WTC11 (cell line): ENCODE measurements at regions not wholly inside any gene's neighbourhood (a gene's known extent, or its start where the extent isn't known, plus 50 kb on each side); places are given as distances from the start of the nearest gene placed in this dataset.

ENCODE experiments used
- ATAC-seq: fragments of 200-7000 bp; cut with Tn5 transposase; 2 replicates; pipeline ENCODE4 v1.10.0; 2021; ENCODE audit warnings: mild to moderate bottlenecking, moderate library complexity
- CTCF ChIA-PET: fragments of 300-600 bp; sonication (Branson Sonifier 250); formaldehyde crosslinking; loops from one replicate; lab custom pipeline; 2021; ENCODE audit warnings: antibody characterized with exemption; lab: Charles Lee
- POLR2A ChIA-PET: fragments of 350-600 bp; sonication (Branson Sonifier 250); formaldehyde crosslinking; loops from one replicate; lab custom pipeline; 2021; ENCODE audit warnings: antibody characterized with exemption; lab: Charles Lee
- DNase-seq: peaks from one replicate; pipeline ENCODE4 v3.0.0; 2021; ENCODE audit warnings: low spot score
- H3K27ac Mint-ChIP-seq: 2 replicates; pipeline ENCODE4 v1.8.0; 2021; ENCODE audit warnings: mixed read lengths
- H3K27me3 Mint-ChIP-seq: 2 replicates; pipeline ENCODE4 v1.8.0; 2021; ENCODE audit warnings: low read depth, mild to moderate bottlenecking, moderate library complexity, mixed read lengths
- H3K36me3 Mint-ChIP-seq: 2 replicates; pipeline ENCODE4 v1.8.0; 2021; ENCODE audit warnings: mixed read lengths
- H3K4me1 Mint-ChIP-seq: 2 replicates; pipeline ENCODE4 v1.8.0; 2022; ENCODE audit warnings: mixed read lengths
- H3K4me3 Mint-ChIP-seq: 2 replicates; pipeline ENCODE4 v1.8.0; 2021; ENCODE audit warnings: mild to moderate bottlenecking, moderate library complexity, mixed read lengths
- H3K9me3 Mint-ChIP-seq: 2 replicates; pipeline ENCODE4 v1.8.0; 2021; ENCODE audit warnings: mixed read lengths
- AR ChIP-seq: fragments of 250-450 bp; sonication (Bioruptor Pico); IDR thresholded peaks from 2 replicates; pipeline ENCODE4 v1.9.0; 2021; ENCODE audit warnings: mild to moderate bottlenecking
- ATF3 ChIP-seq: sonication (generic); formaldehyde crosslinking; conservative IDR thresholded peaks from 2 replicates; pipeline ENCODE4 v1.8.1; 2022; ENCODE audit warnings: mild to moderate bottlenecking, missing genetic modification reagents
- ATF6 ChIP-seq: sonication (generic); formaldehyde crosslinking; IDR thresholded peaks from 2 replicates; pipeline ENCODE4 v1.8.1; 2023; ENCODE audit warnings: mild to moderate bottlenecking, missing genetic modification reagents
- CREM ChIP-seq: sonication (generic); formaldehyde crosslinking; IDR thresholded peaks from 2 replicates; pipeline ENCODE4 v1.8.1; 2022; ENCODE audit warnings: mild to moderate bottlenecking, missing genetic modification reagents, moderate library complexity
- ERG ChIP-seq: fragments of 250-450 bp; sonication (Bioruptor Pico); IDR thresholded peaks from 2 replicates; pipeline ENCODE4 v1.8.0; 2021; ENCODE audit warnings: mild to moderate bottlenecking
- ESRRA ChIP-seq: sonication (generic); formaldehyde crosslinking; IDR thresholded peaks from 2 replicates; pipeline ENCODE4 v1.8.1; 2022; ENCODE audit warnings: mild to moderate bottlenecking, missing genetic modification reagents, borderline replicate concordance
- ETV6 ChIP-seq: sonication (generic); formaldehyde crosslinking; IDR thresholded peaks from 2 replicates; pipeline ENCODE4 v1.8.1; 2022; ENCODE audit warnings: mild to moderate bottlenecking, missing genetic modification reagents
- GABPB1 ChIP-seq: sonication (generic); formaldehyde crosslinking; IDR thresholded peaks from 2 replicates; pipeline ENCODE4 v1.8.1; 2023; ENCODE audit warnings: mild to moderate bottlenecking, missing genetic modification reagents
- GTF2I ChIP-seq: fragments of 250-450 bp; sonication (Bioruptor Pico); conservative IDR thresholded peaks from 2 replicates; pipeline ENCODE4 v1.4.0; 2021; ENCODE audit warnings: mild to moderate bottlenecking
- JAZF1 ChIP-seq: fragments of 250-450 bp; sonication (Bioruptor Pico); IDR thresholded peaks from 2 replicates; pipeline ENCODE4 v1.9.0; 2021; ENCODE audit warnings: moderate library complexity, mild to moderate bottlenecking, inconsistent platforms
- KAT7 ChIP-seq: sonication (generic); formaldehyde crosslinking; IDR thresholded peaks from 2 replicates; pipeline ENCODE4 v1.8.1; 2023; ENCODE audit warnings: missing genetic modification reagents, mild to moderate bottlenecking, borderline replicate concordance
- NFYB ChIP-seq: sonication (generic); formaldehyde crosslinking; conservative IDR thresholded peaks from 2 replicates; pipeline ENCODE4 v1.8.0; 2022; ENCODE audit warnings: low read depth, missing genetic modification reagents
- NR2C2 ChIP-seq: sonication (generic); formaldehyde crosslinking; IDR thresholded peaks from 2 replicates; pipeline ENCODE4 v1.8.0; 2022; ENCODE audit warnings: mild to moderate bottlenecking, missing genetic modification reagents
- OVOL2 ChIP-seq: fragments of 250-450 bp; sonication (Bioruptor Pico); IDR thresholded peaks from 2 replicates; pipeline ENCODE4 v1.9.0; 2021; ENCODE audit warnings: mild to moderate bottlenecking, borderline replicate concordance
- SOX15 ChIP-seq: fragments of 250-450 bp; sonication (Bioruptor Pico); IDR thresholded peaks from 2 replicates; pipeline ENCODE4 v1.9.0; 2021; ENCODE audit warnings: mild to moderate bottlenecking
- TP53 ChIP-seq: sonication (generic); formaldehyde crosslinking; IDR thresholded peaks from 2 replicates; pipeline ENCODE4 v1.8.1; 2023; ENCODE audit warnings: mild to moderate bottlenecking, missing genetic modification reagents
- ZBTB21 ChIP-seq: sonication (generic); formaldehyde crosslinking; IDR thresholded peaks from 2 replicates; pipeline ENCODE4 v1.8.1; 2023; ENCODE audit warnings: mild to moderate bottlenecking, missing genetic modification reagents, borderline replicate concordance
- ZMAT4 ChIP-seq: fragments of 250-450 bp; sonication (Bioruptor Pico); IDR thresholded peaks from 2 replicates; pipeline ENCODE4 v1.9.0; 2021; ENCODE audit warnings: mild to moderate bottlenecking
- ZNF138 ChIP-seq: sonication (generic); formaldehyde crosslinking; conservative IDR thresholded peaks from 2 replicates; pipeline ENCODE4 v1.8.1; 2022; ENCODE audit warnings: mild to moderate bottlenecking, moderate library complexity, missing genetic modification reagents
- ZNF219 ChIP-seq: sonication (generic); formaldehyde crosslinking; IDR thresholded peaks from 2 replicates; pipeline ENCODE4 v1.8.0; 2023; ENCODE audit warnings: missing genetic modification reagents, mild to moderate bottlenecking, borderline replicate concordance
- ZNF263 ChIP-seq: sonication (generic); formaldehyde crosslinking; IDR thresholded peaks from 2 replicates; pipeline ENCODE4 v1.8.1; 2022; ENCODE audit warnings: low read depth, mild to moderate bottlenecking, moderate library complexity, missing genetic modification reagents
- ZNF671 ChIP-seq: fragments of 250-450 bp; sonication (Bioruptor Pico); IDR thresholded peaks from 2 replicates; pipeline ENCODE4 v1.8.0; 2021; ENCODE audit warnings: mild to moderate bottlenecking
- TF ChIP-seq, protein P1 (sequence below): sonication (generic); formaldehyde crosslinking; IDR thresholded peaks from 2 replicates; pipeline ENCODE4 v1.8.1; 2022; ENCODE audit warnings: mild to moderate bottlenecking, missing genetic modification reagents, moderate library complexity, borderline replicate concordance
- TF ChIP-seq, protein P2 (sequence below): sonication (generic); formaldehyde crosslinking; IDR thresholded peaks from 2 replicates; pipeline ENCODE4 v1.8.0; 2023; ENCODE audit warnings: mild to moderate bottlenecking, missing genetic modification reagents

GRCh38 chr3:24058940-24059705 lies 114.0 kb downstream of the NR1D2 start (continued):
- TF ChIP-seq NR2C2 (no peak), ERG (CRISPR knock-in tag) (no peak), OVOL2 (CRISPR knock-in tag) (no peak), JAZF1 (CRISPR knock-in tag) (no peak), ZNF138 (CRISPR knock-in tag) (no peak), ZNF263 (CRISPR knock-in tag) (no peak)

GRCh38 chr3:24060055-24060454 lies 115.0 kb downstream of the NR1D2 start:
- no peaks in the 10 kb centered on the region for H3K9me3 Mint-ChIP-seq
- H3K4me1 Mint-ChIP-seq = peaks cover 7% of the 10 kb centered on the region
- H3K4me3 Mint-ChIP-seq = no peak overlapping the region
- ATAC-seq = peak; percentile 88
- 0 out of 2 replicates have a peak, but pooled peaks cover 3% of the 10 kb centered on the region for H3K27me3 Mint-ChIP-seq
- H3K36me3 Mint-ChIP-seq = no peaks in the 10 kb centered on the region
- ChIA-PET POLR2A (no interaction called here), CTCF (interaction anchor here (0.9 kb wide), 1 partner anchor 126 kb away, joined by 3 read pairs; no protein-coding TSS in a partner anchor)
- TF ChIP-seq ATF3 (CRISPR knock-in tag) = no peak
- DNase-seq = peak; percentile 20
- H3K27ac Mint-ChIP-seq = no peak overlapping the region

GRCh38 chr3:24062916-24063315 lies 117.8 kb downstream of the NR1D2 start:
- H3K27me3 Mint-ChIP-seq = no peaks in the 10 kb centered on the region
- H3K4me3 Mint-ChIP-seq = no peak overlapping the region
- H3K4me1 Mint-ChIP-seq = peaks cover 7% of the 10 kb centered on the region
- no peak for ATAC-seq
- ChIA-PET CTCF (no interaction called here), POLR2A (no interaction called here)
- H3K27ac Mint-ChIP-seq = no peak overlapping the region
- no peaks in the 10 kb centered on the region for H3K9me3 Mint-ChIP-seq
- no peak for TF ChIP-seq ATF6
- TF ChIP-seq ZMAT4 (CRISPR knock-in tag) = no peak
- TF ChIP-seq, protein P1, sequence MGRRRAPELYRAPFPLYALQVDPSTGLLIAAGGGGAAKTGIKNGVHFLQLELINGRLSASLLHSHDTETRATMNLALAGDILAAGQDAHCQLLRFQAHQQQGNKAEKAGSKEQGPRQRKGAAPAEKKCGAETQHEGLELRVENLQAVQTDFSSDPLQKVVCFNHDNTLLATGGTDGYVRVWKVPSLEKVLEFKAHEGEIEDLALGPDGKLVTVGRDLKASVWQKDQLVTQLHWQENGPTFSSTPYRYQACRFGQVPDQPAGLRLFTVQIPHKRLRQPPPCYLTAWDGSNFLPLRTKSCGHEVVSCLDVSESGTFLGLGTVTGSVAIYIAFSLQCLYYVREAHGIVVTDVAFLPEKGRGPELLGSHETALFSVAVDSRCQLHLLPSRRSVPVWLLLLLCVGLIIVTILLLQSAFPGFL (CRISPR knock-in tag) = no peak
- TF ChIP-seq ZBTB21 (CRISPR knock-in tag) = no peak
- TF ChIP-seq ZNF219 (CRISPR knock-in tag) = no peak
- TF ChIP-seq ESRRA = no peak
- TF ChIP-seq ETV6 (CRISPR knock-in tag) = no peak
- TF ChIP-seq, protein P2, sequence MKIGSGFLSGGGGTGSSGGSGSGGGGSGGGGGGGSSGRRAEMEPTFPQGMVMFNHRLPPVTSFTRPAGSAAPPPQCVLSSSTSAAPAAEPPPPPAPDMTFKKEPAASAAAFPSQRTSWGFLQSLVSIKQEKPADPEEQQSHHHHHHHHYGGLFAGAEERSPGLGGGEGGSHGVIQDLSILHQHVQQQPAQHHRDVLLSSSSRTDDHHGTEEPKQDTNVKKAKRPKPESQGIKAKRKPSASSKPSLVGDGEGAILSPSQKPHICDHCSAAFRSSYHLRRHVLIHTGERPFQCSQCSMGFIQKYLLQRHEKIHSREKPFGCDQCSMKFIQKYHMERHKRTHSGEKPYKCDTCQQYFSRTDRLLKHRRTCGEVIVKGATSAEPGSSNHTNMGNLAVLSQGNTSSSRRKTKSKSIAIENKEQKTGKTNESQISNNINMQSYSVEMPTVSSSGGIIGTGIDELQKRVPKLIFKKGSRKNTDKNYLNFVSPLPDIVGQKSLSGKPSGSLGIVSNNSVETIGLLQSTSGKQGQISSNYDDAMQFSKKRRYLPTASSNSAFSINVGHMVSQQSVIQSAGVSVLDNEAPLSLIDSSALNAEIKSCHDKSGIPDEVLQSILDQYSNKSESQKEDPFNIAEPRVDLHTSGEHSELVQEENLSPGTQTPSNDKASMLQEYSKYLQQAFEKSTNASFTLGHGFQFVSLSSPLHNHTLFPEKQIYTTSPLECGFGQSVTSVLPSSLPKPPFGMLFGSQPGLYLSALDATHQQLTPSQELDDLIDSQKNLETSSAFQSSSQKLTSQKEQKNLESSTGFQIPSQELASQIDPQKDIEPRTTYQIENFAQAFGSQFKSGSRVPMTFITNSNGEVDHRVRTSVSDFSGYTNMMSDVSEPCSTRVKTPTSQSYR (CRISPR knock-in tag) = no peak
- no peak for TF ChIP-seq ZNF671 (CRISPR knock-in tag)
- no peak for TF ChIP-seq KAT7 (CRISPR knock-in tag)
- no peak for TF ChIP-seq SOX15
- TF ChIP-seq GABPB1 (CRISPR knock-in tag) = no peak
- no peak for TF ChIP-seq GTF2I (CRISPR knock-in tag)
- TF ChIP-seq AR (CRISPR knock-in tag) = no peak
- no peak for TF ChIP-seq TP53 (CRISPR knock-in tag)
- no peak for TF ChIP-seq NFYB (CRISPR knock-in tag)
- no peak for TF ChIP-seq CREM (CRISPR knock-in tag)
- TF ChIP-seq, all 79 proteins: peak for 0
- DNase-seq = no peak
- H3K36me3 Mint-ChIP-seq = no peaks in the 10 kb centered on the region
